DND-41 (cell line): ENCODE measurements at regions not wholly inside any gene's neighbourhood (a gene's known extent, or its start where the extent isn't known, plus 50 kb on each side); places are given as distances from the start of the nearest gene placed in this dataset.

Source experiments
- ATAC-seq: fragments of 200-7000 bp; cut with Tn5 transposase; 3 replicates; pipeline ENCODE4 v1.9.1; 2021; ENCODE audit warnings: low read depth; ENCODE audit not compliant: insufficient read depth
- DNase-seq: peaks from one replicate; pipeline ENCODE4 v3.0.0-alpha.2; 2020
- H2AFZ ChIP-seq: 2 replicates; pipeline ENCODE4 v1.6.0; 2012; ENCODE audit warnings: low read depth, low read length
- H3K27ac ChIP-seq: 2 replicates; pipeline ENCODE4 v1.5.1; 2012; ENCODE audit warnings: low read length, inconsistent platforms
- H3K27me3 ChIP-seq: fragments of 200-600 bp; sonication (generic); 2 replicates; pipeline ENCODE4 v1.6.0; 2012; ENCODE audit warnings: low read length, mild to moderate bottlenecking, inconsistent platforms; ENCODE audit not compliant: insufficient read depth, poor library complexity
- H3K36me3 ChIP-seq: 2 replicates; pipeline ENCODE4 v1.5.1; 2012; ENCODE audit warnings: low read length, inconsistent platforms; ENCODE audit not compliant: insufficient read depth
- H3K4me1 ChIP-seq: 2 replicates; pipeline ENCODE4 v1.5.1; 2012; ENCODE audit warnings: mild to moderate bottlenecking, low read length; ENCODE audit not compliant: insufficient read depth
- H3K4me2 ChIP-seq: 2 replicates; pipeline ENCODE4 v1.6.0; 2012; ENCODE audit warnings: mild to moderate bottlenecking, moderate library complexity, low read length, inconsistent platforms; ENCODE audit not compliant: insufficient read depth
- H3K4me3 ChIP-seq, 2 experiments: fragments of 200-600 bp in 1 of 2; shearing (Covaris generic) in 1 of 2; 2 replicates each; pipeline ENCODE4 v1.5.1; 2012 to 2016; ENCODE audit warnings: inconsistent platforms in 2 of 2, low read length in 2 of 2, mild to moderate bottlenecking in 2 of 2, low read depth in 1 of 2, moderate library complexity in 1 of 2
- H3K79me2 ChIP-seq: 2 replicates; pipeline ENCODE4 v1.6.0; 2012; ENCODE audit warnings: low read length, inconsistent platforms; ENCODE audit not compliant: insufficient read depth
- H3K9ac ChIP-seq: 2 replicates; pipeline ENCODE4 v1.6.0; 2012; ENCODE audit warnings: low read depth, mild to moderate bottlenecking, inconsistent platforms, low read length, moderate library complexity
- H3K9me3 ChIP-seq: 2 replicates; pipeline ENCODE4 v1.5.1; 2012; ENCODE audit warnings: low read length, moderate library complexity, mild to moderate bottlenecking, inconsistent platforms; ENCODE audit not compliant: insufficient read depth, severe bottlenecking
- H4K20me1 ChIP-seq: 2 replicates; pipeline ENCODE4 v1.6.0; 2012; ENCODE audit warnings: low read length; ENCODE audit not compliant: insufficient read depth
- CTCF ChIP-seq: IDR thresholded peaks from 2 replicates; pipeline ENCODE4 v1.5.1; 2012; ENCODE audit warnings: borderline replicate concordance, low read length, moderate library complexity, mild to moderate bottlenecking; ENCODE audit not compliant: poor library complexity, severe bottlenecking; ENCODE audit errors: extremely low read depth
- EZH2 ChIP-seq: IDR thresholded peaks from 3 replicates; pipeline ENCODE4 v1.6.1; 2012; ENCODE audit warnings: borderline replicate concordance, low read depth, mild to moderate bottlenecking, moderate library complexity, low read length, inconsistent platforms; ENCODE audit not compliant: severe bottlenecking

DNA sequence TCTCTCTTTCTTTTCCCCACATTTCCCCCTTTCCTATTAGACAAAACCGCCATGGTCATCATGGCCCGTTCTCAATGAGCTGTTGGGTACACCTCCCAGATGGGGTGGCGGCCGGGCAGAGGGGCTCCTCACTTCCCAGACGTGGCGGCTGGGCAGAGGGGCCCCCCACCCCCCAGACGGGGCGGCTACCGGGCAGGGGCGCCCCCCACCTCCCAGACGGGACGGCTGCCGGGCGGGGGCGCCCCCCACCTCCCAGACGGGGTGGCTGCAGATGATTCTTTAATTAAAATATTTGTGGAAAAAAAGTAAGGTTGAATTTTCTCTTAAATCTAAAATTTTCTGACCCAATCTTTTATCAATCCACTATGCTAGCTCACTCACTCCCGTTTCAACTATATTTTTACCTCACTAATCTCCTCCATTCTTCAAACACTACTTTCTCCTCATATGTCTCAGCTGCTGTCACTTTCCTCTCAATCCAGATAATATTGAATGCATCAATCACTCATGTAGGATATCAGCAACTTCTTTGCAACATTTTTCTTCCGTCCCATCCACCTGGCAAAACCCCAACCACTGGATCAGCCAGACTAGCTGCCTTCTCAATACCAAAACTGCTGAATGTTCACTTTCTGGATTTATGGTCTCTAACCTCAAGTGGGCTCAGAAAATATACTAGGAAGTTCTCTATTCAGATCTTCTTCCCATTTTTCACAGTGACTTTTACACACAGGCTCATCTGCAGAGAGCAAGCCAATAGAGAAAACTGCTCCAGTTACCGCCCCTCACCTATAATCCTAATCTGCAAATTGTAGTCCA, 81.1 kb upstream of the TRIM24 start:
- no peak overlapping the region for H3K4me2 ChIP-seq
- no peak overlapping the region for H2AFZ ChIP-seq
- no peaks in the 10 kb centered on the region for H3K4me1 ChIP-seq
- H4K20me1 ChIP-seq, result no peaks in the 10 kb centered on the region
- H3K9ac ChIP-seq, result no peak overlapping the region
- ATAC-seq (no peak), DNase-seq (no peak)
- H3K27me3 ChIP-seq, result no peaks in the 10 kb centered on the region
- H3K4me3 ChIP-seq, result no peak overlapping the region
- H3K36me3 ChIP-seq, result no peaks in the 10 kb centered on the region
- TF ChIP-seq CTCF (no peak), EZH2 (no peak)
- no peaks in the 10 kb centered on the region for H3K79me2 ChIP-seq
- H3K9me3 ChIP-seq, result no peaks in the 10 kb centered on the region
- H3K27ac ChIP-seq, result no peak overlapping the region

DNA sequence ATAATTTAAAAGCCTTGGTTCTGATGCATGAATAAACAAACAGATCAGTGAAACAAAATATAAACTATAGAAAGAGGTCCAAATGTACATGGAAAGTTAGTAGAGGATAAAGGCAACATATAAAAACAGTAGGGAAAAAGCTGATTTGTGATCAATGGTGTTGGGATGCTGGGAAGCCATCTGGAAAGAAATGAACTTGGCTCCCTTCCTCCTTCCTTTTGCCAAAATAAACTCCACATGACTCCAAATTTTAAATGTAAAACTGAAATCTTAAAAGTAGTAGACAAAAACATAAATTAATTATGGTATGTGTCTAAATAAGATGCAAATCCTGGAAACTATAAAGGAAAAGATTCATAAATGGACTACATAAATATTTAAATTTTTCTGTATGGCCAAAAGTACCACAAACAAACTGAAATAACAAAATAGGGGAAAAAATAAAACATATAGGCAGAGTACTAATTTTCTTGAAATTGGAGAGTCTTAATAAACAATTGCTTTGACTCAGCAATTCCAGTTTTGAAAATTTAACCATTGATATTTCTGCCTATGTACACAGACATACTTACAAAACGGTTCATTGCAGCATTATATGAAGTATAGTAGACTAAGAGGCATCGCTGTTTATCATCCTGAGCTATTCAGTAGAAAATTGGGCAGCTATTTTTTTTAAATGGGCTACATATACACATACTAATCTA, 77.0 kb upstream of the TRIM24 start:
- H3K4me1 ChIP-seq, result no peaks in the 10 kb centered on the region
- no peak overlapping the region for H2AFZ ChIP-seq
- no peaks in the 10 kb centered on the region for H3K27me3 ChIP-seq
- no peaks in the 10 kb centered on the region for H3K79me2 ChIP-seq
- no peaks in the 10 kb centered on the region for H3K36me3 ChIP-seq
- H3K27ac ChIP-seq, result no peak overlapping the region
- H3K4me3 ChIP-seq, result no peak overlapping the region
- H3K4me2 ChIP-seq, result no peak overlapping the region
- H3K9me3 ChIP-seq, result peaks cover 2% of the 10 kb centered on the region
- no peak overlapping the region for H3K9ac ChIP-seq
- TF ChIP-seq CTCF (no peak), EZH2 (no peak)
- no peaks in the 10 kb centered on the region for H4K20me1 ChIP-seq
- ATAC-seq (no peak), DNase-seq (no peak)

GRCh38 chr7:138386821-138387220, 73.2 kb upstream of the TRIM24 start:
- Histone ChIP-seq H3K4me2 (no peak overlapping the region), H3K4me1 (no peaks in the 10 kb centered on the region), H4K20me1 (no peaks in the 10 kb centered on the region), H3K9me3 (peaks cover 2% of the 10 kb centered on the region), H3K36me3 (no peaks in the 10 kb centered on the region), H3K9ac (no peak overlapping the region), H3K27ac (no peak overlapping the region), H3K27me3 (no peaks in the 10 kb centered on the region), H3K4me3 (no peak overlapping the region), H3K79me2 (no peaks in the 10 kb centered on the region), H2AFZ (no peak overlapping the region)
- ATAC-seq (no peak), DNase-seq (no peak)
- no peak for TF ChIP-seq CTCF
- TF ChIP-seq EZH2, result no peak
